ENCODE measurements at regions not wholly inside any gene's neighbourhood (a gene's known extent, or its start where the extent isn't known, plus 50 kb on each side); places are given as distances from the start of the nearest gene placed in this dataset.

GRCh38 chr1:184825571-184825970 is 70.9 kb upstream of the EDEM3 start:
- Histone ChIP-seq H3K4me1 (ENCODE audit: low read length) (peaks cover 21% of the 10 kb centered on the region), H3K9me3 (replicated peaks; ENCODE audit: insufficient read depth, low read length) (no peaks in the 10 kb centered on the region), H2AFZ (ENCODE audit: low read length) (no peak overlapping the region), H3F3A (ENCODE audit: insufficient read depth, low read length) (peaks cover 6% of the 10 kb centered on the region; the same call in 1 of the 2 replicates), H3K9me2 (replicated peaks; ENCODE audit: insufficient read depth, low read length) (no peaks in the 10 kb centered on the region), H3K27me3 (replicated peaks; ENCODE audit: insufficient read depth, low read length) (no peaks in the 10 kb centered on the region), H3K36me3 (replicated peaks; ENCODE audit: insufficient read depth, low read length) (no peaks in the 10 kb centered on the region), H3K9ac (ENCODE audit: low read length) (no peak overlapping the region), H3K79me2 (ENCODE audit: low read length) (no peaks in the 10 kb centered on the region), H3K4me2 (ENCODE audit: low read depth, low read length) (peak overlapping the region; percentile 37; the same call in 1 of the 2 replicates), H3K4me3 (ENCODE audit: low read length) (no peak overlapping the region), H3K27ac (ENCODE audit: low read length) (no peak overlapping the region), H4K20me1 (ENCODE audit: insufficient read depth, low read length) (no peaks in the 10 kb centered on the region)
- peak; percentile 36 for DNase-seq
- TF ChIP-seq EZH2phosphoT487 (IDR thresholded peaks at IDR 0.05; ENCODE audit: low read length) (no peak), CTCF (IDR thresholded peaks at IDR 0.05; ENCODE audit: low read length) (no peak), EZH2 (optimal IDR thresholded peaks at IDR 0.05; ENCODE audit: low read depth, low read length) (no peak)

- Histone ChIP-seq H3K79me2 (ENCODE audit: low read length) (no peaks in the 10 kb centered on the region), H3K4me1 (ENCODE audit: low read length) (peaks cover 21% of the 10 kb centered on the region), H3F3A (ENCODE audit: insufficient read depth, low read length) (peaks cover 6% of the 10 kb centered on the region; the same call in 1 of the 2 replicates), H3K9me2 (replicated peaks; ENCODE audit: insufficient read depth, low read length) (no peaks in the 10 kb centered on the region), H3K4me3 (ENCODE audit: low read length) (no peak overlapping the region), H3K4me2 (ENCODE audit: low read depth, low read length) (peak overlapping the region; percentile 37), H4K20me1 (ENCODE audit: insufficient read depth, low read length) (no peaks in the 10 kb centered on the region), H3K9ac (ENCODE audit: low read length) (no peak overlapping the region), H3K9me3 (replicated peaks; ENCODE audit: insufficient read depth, low read length) (no peaks in the 10 kb centered on the region), H2AFZ (ENCODE audit: low read length) (no peak overlapping the region), H3K27me3 (replicated peaks; ENCODE audit: insufficient read depth, low read length) (no peaks in the 10 kb centered on the region), H3K36me3 (replicated peaks; ENCODE audit: insufficient read depth, low read length) (no peaks in the 10 kb centered on the region), H3K27ac (ENCODE audit: low read length) (no peak overlapping the region)
- no peak for TF ChIP-seq CTCF (IDR thresholded peaks at IDR 0.05; ENCODE audit: low read length)
- TF ChIP-seq EZH2phosphoT487 (IDR thresholded peaks at IDR 0.05; ENCODE audit: low read length): no peak
- no peak for TF ChIP-seq EZH2 (optimal IDR thresholded peaks at IDR 0.05; ENCODE audit: low read depth, low read length)
- peak; percentile 79 for DNase-seq
Observed at GRCh38 chr1:184824691-184825323, 70.1 kb upstream of the EDEM3 start.

- Histone ChIP-seq H3K27ac (ENCODE audit: low read length) (no peak overlapping the region), H3K9me2 (replicated peaks; ENCODE audit: insufficient read depth, low read length) (no peaks in the 10 kb centered on the region), H3K36me3 (replicated peaks; ENCODE audit: insufficient read depth, low read length) (no peaks in the 10 kb centered on the region), H3K9me3 (replicated peaks; ENCODE audit: insufficient read depth, low read length) (no peaks in the 10 kb centered on the region), H3K4me2 (ENCODE audit: low read depth, low read length) (no peak overlapping the region), H4K20me1 (ENCODE audit: insufficient read depth, low read length) (no peaks in the 10 kb centered on the region), H3K79me2 (ENCODE audit: low read length) (no peaks in the 10 kb centered on the region), H3K4me3 (ENCODE audit: low read length) (no peak overlapping the region), H2AFZ (ENCODE audit: low read length) (no peak overlapping the region), H3F3A (ENCODE audit: insufficient read depth, low read length) (peaks cover 6% of the 10 kb centered on the region; the same call in 1 of the 2 replicates), H3K4me1 (ENCODE audit: low read length) (peaks cover 21% of the 10 kb centered on the region), H3K9ac (ENCODE audit: low read length) (no peak overlapping the region), H3K27me3 (replicated peaks; ENCODE audit: insufficient read depth, low read length) (no peaks in the 10 kb centered on the region)
- DNase-seq: peak; percentile 4
- TF ChIP-seq EZH2 (optimal IDR thresholded peaks at IDR 0.05; ENCODE audit: low read depth, low read length) (no peak), EZH2phosphoT487 (IDR thresholded peaks at IDR 0.05; ENCODE audit: low read length) (no peak), CTCF (IDR thresholded peaks at IDR 0.05; ENCODE audit: low read length) (no peak)
Observed at GRCh38 chr1:184823080-184823479, 68.4 kb upstream of the EDEM3 start.
